Embryonic facial prominence (tissue), 1 donor: ENCODE measurements at regions not wholly inside any gene's neighbourhood (a gene's known extent, or its start where the extent isn't known, plus 50 kb on each side); places are given as distances from the start of the nearest gene placed in this dataset.

Experiments
- DNase-seq: peaks from one replicate; pipeline ENCODE4 v3.0.0-alpha.2; 2016; ENCODE audit errors: extremely low spot score

DNA sequence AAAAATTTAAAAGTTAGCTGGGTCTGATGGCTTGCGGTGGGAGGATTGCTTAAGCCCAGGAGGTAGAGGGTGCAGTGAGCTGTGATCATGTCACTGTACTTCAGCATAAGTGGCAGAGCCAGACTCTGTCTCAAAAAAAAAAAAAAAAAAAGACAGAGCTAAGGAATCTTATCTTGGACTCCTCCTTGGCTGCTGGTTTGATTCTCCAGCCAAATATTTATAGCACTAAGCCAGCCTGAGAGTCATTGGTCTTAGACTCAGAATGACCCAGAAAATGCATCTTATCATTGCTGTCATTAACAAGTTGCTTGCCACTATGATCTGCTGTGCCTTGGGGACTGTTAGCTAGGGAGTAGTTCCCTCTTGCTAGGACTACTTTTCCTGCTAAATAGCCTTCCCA is 164.7 kb downstream of the GNAT3 start:
- no peak for DNase-seq

- DNase-seq, result no peak
These were observed 165.2 kb downstream of the GNAT3 start for GRCh38 chr7:80346704-80347103.

GRCh38 chr7:80335511-80336231 is 176.2 kb downstream of the GNAT3 start:
- no peak for DNase-seq

GRCh38 chr7:80334908-80335307 is 177.0 kb downstream of the GNAT3 start:
- DNase-seq, result no peak

DNA sequence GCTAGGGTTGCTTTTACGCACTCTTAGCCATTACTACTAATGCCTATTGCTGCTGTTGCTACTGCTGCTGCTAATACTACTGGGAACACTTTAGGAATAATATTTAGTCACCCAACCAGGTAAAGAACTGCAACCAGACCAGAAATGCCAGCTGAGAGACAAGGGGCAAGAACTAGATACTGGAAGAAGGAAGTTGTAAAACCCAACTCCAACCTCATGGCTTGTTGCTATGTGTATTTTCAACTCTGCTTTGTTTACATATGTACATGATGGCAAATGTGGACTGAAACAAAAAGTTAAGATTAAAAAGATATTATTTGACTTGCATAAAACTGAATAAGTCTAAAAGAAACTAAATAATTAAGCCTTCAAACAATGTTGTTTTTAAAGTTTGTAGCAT is 177.7 kb downstream of the GNAT3 start:
- DNase-seq, result no peak

- no peak for DNase-seq
These were observed 178.8 kb downstream of the GNAT3 start for GRCh38 chr7:80333040-80333439.

GRCh38 chr7:80330434-80330833 is 181.4 kb downstream of the GNAT3 start:
- no peak for DNase-seq

GRCh38 chr7:80324032-80324431 is 187.8 kb downstream of the GNAT3 start:
- DNase-seq, result no peak

DNA sequence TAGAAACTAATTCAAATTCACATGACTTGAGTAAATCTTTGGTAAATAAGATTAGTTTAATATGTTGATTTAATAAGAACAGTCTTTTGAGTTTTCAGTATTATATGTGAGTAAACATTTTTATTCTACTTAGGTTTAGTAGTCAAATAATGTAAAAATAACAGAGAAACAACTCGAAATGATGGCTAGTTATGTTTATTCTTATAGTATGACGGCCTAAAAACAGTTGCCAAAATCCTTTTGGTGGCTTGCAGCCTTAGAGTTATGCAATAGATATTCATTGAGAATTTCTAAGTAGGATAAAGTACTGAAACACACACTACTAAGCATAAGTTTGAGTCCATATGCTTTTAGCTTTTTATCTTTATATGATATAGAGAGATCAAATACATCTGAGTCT is 184.8 kb downstream of the GNAI1 start:
- DNase-seq, result no peak

GRCh38 chr7:80318081-80318480 is 183.4 kb downstream of the GNAI1 start:
- no peak for DNase-seq

DNA sequence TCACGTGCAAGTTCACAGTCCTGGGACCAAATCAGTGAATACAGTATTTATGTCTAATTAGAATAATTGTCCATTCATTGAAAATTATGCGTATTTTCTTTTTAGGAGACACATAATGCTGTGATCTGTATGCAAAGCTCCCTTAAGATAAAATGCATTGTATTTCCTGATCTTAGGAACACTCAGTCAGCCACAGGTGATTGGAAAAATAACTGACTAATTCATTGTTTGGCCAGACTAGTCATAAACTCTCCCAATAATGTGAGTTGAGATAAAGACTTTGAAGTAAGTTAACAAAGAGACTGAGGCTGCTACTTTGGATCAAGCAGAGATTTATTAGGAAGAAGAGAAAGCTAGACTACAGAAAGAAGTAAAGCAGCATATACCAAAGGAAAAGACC is 182.2 kb downstream of the GNAI1 start:
- no peak for DNase-seq

DNA sequence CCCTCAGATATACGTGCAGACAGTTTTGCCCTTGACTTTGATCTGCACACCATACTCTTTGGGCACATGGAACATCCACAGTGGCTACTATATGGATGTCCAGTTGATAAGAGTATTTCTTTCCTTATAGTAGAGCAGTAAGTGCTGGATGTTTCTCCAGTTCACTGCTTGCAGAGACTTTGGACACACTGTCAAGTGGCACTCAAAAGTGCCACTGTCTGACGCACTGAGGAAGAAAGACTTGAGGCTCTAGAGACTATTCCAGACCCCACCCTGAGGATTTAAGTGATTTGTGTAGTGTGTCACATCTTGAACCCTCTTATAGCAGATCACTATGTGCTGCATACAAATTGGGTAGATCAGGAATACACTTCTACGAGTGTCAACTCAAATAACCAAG is 179.1 kb downstream of the GNAI1 start:
- no peak for DNase-seq

- no peak for DNase-seq
These were observed 178.5 kb downstream of the GNAI1 start for GRCh38 chr7:80313067-80313626.

DNA sequence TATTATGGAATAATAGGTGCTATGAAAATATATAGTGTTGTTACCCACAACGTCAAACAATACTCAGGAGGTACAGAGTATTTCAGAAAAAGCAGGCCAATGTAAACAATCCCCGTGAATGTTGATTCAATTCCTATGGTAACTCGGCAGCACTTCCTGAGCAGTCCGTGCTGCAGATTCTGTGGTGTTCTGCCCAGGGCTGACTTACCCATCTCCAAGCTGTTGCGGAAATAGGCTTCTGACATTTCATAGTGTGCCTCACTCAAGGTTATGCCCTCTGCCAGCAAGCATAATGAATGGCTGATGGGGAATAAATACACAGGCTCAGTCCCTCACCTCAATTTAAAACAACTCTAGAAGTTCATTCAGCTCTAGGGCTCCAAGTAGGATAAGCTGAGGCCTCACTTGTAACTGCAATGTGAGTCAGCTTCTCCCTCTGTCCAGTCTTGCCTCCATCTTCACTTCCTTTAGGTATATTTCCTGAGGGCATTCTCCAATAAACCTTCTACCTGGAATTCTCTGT is 177.6 kb downstream of the GNAI1 start:
- DNase-seq, result peak; percentile 43

DNA sequence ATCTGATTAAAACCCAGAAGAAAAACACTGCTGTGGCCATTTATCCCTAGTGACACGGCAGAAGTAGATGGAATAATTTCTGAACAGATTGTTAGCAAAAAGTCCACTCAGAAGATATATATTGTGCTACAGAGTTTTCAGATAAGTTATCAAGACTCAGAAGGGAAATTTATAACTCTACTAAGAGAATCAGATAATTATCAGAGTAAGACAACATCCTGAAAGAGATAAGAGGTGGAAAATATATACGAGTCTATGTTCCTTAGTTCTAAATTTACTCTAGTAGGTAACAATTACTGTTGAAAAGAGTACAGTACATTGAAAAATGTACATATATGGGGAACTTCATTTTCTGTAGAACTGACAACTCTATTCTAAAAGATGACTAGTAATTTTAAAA is 176.7 kb downstream of the GNAI1 start:
- no peak for DNase-seq

GRCh38 chr7:80309971-80310549 is 175.4 kb downstream of the GNAI1 start:
- DNase-seq, result no peak

GRCh38 chr7:80309377-80309776 is 174.7 kb downstream of the GNAI1 start:
- DNase-seq, result no peak

DNA sequence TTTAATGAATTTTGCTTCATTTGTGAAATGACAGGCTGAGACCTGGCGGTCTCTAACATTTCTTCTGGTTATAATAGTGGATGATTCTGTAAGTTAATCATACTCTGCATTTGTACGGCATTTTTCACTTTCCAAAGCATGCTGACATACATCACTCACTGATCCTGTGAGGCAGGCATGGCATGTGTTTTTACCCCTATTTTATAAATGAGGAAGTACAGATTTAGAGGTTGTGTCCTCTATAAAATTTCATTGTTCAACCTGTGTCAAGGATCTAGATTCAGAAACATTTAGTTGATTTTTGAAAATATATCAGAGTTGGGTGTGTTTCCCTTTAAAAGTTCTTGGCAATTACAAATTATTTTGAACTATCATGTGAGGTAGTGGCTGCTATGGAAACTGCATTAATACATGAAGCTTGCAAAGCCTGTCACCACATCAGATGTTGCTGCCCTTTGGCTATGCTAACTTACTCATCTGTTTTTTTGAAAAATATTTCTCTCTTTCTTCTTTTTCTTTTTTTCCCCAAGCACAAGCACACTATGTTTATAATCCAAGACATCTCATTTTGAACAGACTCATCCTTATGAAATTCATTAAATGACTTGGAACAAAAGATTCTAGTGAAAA is 172.7 kb downstream of the GNAI1 start:
- DNase-seq, result peak; percentile 16

GRCh38 chr7:80303315-80303714 is 168.7 kb downstream of the GNAI1 start:
- no peak for DNase-seq

GRCh38 chr7:80302636-80303035 is 168.0 kb downstream of the GNAI1 start:
- no peak for DNase-seq

- no peak for DNase-seq
These were observed 167.4 kb downstream of the GNAI1 start for GRCh38 chr7:80302078-80302477.

- DNase-seq, result no peak
These were observed 163.6 kb downstream of the GNAI1 start for GRCh38 chr7:80298201-80298600.

- no peak for DNase-seq
These were observed 159.7 kb downstream of the GNAI1 start for GRCh38 chr7:80294346-80294745.
